NB4 (cell line): ENCODE measurements at regions not wholly inside any gene's neighbourhood (a gene's known extent, or its start where the extent isn't known, plus 50 kb on each side); places are given as distances from the start of the nearest gene placed in this dataset.

Experiments
- CTCF ChIP-seq: IDR thresholded peaks from one replicate; pipeline ENCODE4 v1.5.1; 2012; ENCODE audit warnings: low read depth, low read length
- MAX ChIP-seq: IDR thresholded peaks from 2 replicates; pipeline ENCODE4 v1.6.1; 2011; ENCODE audit warnings: low read depth, low read length

GRCh38 chr13:89181041-89181440 lies 1509.9 kb downstream of the SLITRK5 start:
- TF ChIP-seq CTCF (no peak), MAX (no peak)
